GM21786 (cell line): ENCODE measurements at regions not wholly inside any gene's neighbourhood (a gene's known extent, or its start where the extent isn't known, plus 50 kb on each side); places are given as distances from the start of the nearest gene placed in this dataset.
"Not testable (repeated sequence)": the region's sequence is repeated elsewhere in the genome, so short reads cannot be mapped to it uniquely, and the experiment has no call there.

ENCODE experiments used
- ATAC-seq: cut with Tn5 transposase; IDR thresholded peaks from one replicate; pipeline ENCODE4 v1.9.1; 2021; ENCODE audit not compliant: unreplicated experiment

- not testable (repeated sequence) for ATAC-seq
Measured at GRCh38 chr1:220475608-220476007, 52.3 kb upstream of the MARK1 start.

- not testable (repeated sequence) for ATAC-seq
Measured at GRCh38 chr1:220475141-220475540, 52.8 kb upstream of the MARK1 start.

GRCh38 chr1:220473440-220473839 is 54.5 kb upstream of the MARK1 start:
- ATAC-seq: no peak

GRCh38 chr1:220462752-220463151 is 65.2 kb upstream of the MARK1 start:
- no peak for ATAC-seq

- no peak for ATAC-seq
Measured at GRCh38 chr1:220458936-220459335, 69.0 kb upstream of the MARK1 start.

GRCh38 chr1:220457957-220458609 is 69.9 kb upstream of the MARK1 start:
- no peak for ATAC-seq

- no peak for ATAC-seq
Measured at GRCh38 chr1:220455559-220455958, 72.4 kb upstream of the MARK1 start.

- ATAC-seq: no peak
Measured at GRCh38 chr1:220454155-220454777, 73.7 kb upstream of the MARK1 start.

GRCh38 chr1:220453371-220453770 is 74.6 kb upstream of the MARK1 start:
- ATAC-seq: no peak

GRCh38 chr1:220451532-220451931 is 76.4 kb upstream of the MARK1 start:
- ATAC-seq: no peak

- ATAC-seq: no peak
Measured at GRCh38 chr1:220450927-220451326, 77.0 kb upstream of the MARK1 start.

- peak; percentile 62 for ATAC-seq
Measured at GRCh38 chr1:220448217-220448616, 79.7 kb upstream of the MARK1 start.

GRCh38 chr1:220444586-220444985 is 83.3 kb upstream of the MARK1 start:
- not testable (repeated sequence) for ATAC-seq

- no peak for ATAC-seq
Measured at GRCh38 chr1:220441211-220441610, 86.7 kb upstream of the MARK1 start.

GRCh38 chr1:220438741-220439140 is 89.2 kb upstream of the MARK1 start:
- ATAC-seq: no peak

- no peak for ATAC-seq
Measured at GRCh38 chr1:220432408-220432807, 95.5 kb upstream of the MARK1 start.

GRCh38 chr1:220431554-220432239 is 96.2 kb upstream of the MARK1 start:
- ATAC-seq: no peak

- no peak for ATAC-seq
Measured at GRCh38 chr1:220430586-220430985, 97.3 kb upstream of the MARK1 start.

- ATAC-seq: no peak
Measured at GRCh38 chr1:220430059-220430458, 97.9 kb upstream of the MARK1 start.

- ATAC-seq: no peak
Measured at GRCh38 chr1:220426989-220427388, 100.9 kb upstream of the MARK1 start.

- ATAC-seq: no peak
Measured at GRCh38 chr1:220425852-220426251, 102.1 kb upstream of the MARK1 start.

GRCh38 chr1:220421508-220421907 is 106.4 kb upstream of the MARK1 start:
- no peak for ATAC-seq
